ENCODE measurements at regions not wholly inside any gene's neighbourhood (a gene's known extent, or its start where the extent isn't known, plus 50 kb on each side); places are given as distances from the start of the nearest gene placed in this dataset.
"Not testable (repeated sequence)": the region's sequence is repeated elsewhere in the genome, so short reads cannot be mapped to it uniquely, and the experiment has no call there.

DNA sequence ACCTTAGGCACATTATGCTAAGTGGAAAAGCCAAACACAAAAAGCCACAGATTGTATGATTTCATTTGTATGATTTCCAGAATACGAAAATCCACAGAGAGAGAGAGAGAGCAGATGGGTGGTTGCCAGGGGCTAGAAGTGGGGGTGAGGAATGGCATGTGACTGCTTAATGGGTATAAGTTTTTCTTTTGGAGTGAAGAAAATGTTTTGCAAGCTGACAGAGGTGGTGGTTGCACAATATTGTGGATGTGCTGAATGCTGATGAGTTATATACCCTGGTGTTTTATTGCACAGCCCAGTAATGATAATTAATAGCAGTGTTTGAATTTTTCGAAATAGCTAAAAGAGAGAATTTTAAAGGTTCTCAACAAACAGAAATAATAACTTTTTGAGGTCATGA, 386.1 kb upstream of the HS3ST1 start (continued):
- TF ChIP-seq BCL11A (tag by site-specific recombination; IDR thresholded peaks at IDR 0.05; ENCODE audit: low read depth) (no peak), ZNF175 (tag by site-specific recombination; IDR thresholded peaks at IDR 0.05) (no peak), ZNF76 (tag by site-specific recombination; IDR thresholded peaks at IDR 0.05; ENCODE audit: borderline replicate concordance, low read depth) (no peak)
- TF ChIP-seq, protein P1, sequence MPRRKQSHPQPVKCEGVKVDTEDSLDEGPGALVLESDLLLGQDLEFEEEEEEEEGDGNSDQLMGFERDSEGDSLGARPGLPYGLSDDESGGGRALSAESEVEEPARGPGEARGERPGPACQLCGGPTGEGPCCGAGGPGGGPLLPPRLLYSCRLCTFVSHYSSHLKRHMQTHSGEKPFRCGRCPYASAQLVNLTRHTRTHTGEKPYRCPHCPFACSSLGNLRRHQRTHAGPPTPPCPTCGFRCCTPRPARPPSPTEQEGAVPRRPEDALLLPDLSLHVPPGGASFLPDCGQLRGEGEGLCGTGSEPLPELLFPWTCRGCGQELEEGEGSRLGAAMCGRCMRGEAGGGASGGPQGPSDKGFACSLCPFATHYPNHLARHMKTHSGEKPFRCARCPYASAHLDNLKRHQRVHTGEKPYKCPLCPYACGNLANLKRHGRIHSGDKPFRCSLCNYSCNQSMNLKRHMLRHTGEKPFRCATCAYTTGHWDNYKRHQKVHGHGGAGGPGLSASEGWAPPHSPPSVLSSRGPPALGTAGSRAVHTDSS (tag by site-specific recombination; IDR thresholded peaks at IDR 0.05): no peak

GRCh38 chr4:11813951-11814446, 385.3 kb upstream of the HS3ST1 start:
- Histone ChIP-seq H3K9me3 (ENCODE audit: control insufficient read depth, insufficient read depth, low read depth, low read length) (no peaks in the 10 kb centered on the region), H3K4me3 (ENCODE audit: low read depth, low read length) (no peak overlapping the region), H3K27ac (ENCODE audit: extremely low read depth, low read depth, low read length) (no peak overlapping the region), H3K4me1 (ENCODE audit: control insufficient read depth, insufficient read depth, low read length) (no peaks in the 10 kb centered on the region), H3K36me3 (ENCODE audit: control insufficient read depth in 2 of 2, insufficient read depth in 1 of 2, low read length in 2 of 2) (no peaks in the 10 kb centered on the region)
- CTCF ChIA-PET: no interaction called here
- POLR2A ChIA-PET: no interaction called here
- TF ChIP-seq ZNF133 (tag by site-specific recombination; IDR thresholded peaks at IDR 0.05) (no peak), ZNF626 (tag by site-specific recombination; IDR thresholded peaks at IDR 0.05) (no peak), PBX3 (CRISPR knock-in tag; IDR thresholded peaks at IDR 0.05) (no peak), ZNF645 (tag by site-specific recombination; IDR thresholded peaks at IDR 0.05) (no peak), ZNF707 (tag by site-specific recombination; IDR thresholded peaks at IDR 0.05) (no peak), ZNF600 (tag by site-specific recombination; IDR thresholded peaks at IDR 0.05) (no peak), OVOL3 (tag by site-specific recombination; IDR thresholded peaks at IDR 0.05) (no peak), ZNF571 (tag by site-specific recombination; IDR thresholded peaks at IDR 0.05) (no peak), ZNF514 (tag by site-specific recombination; IDR thresholded peaks at IDR 0.05) (no peak)
- TF ChIP-seq, protein P2, sequence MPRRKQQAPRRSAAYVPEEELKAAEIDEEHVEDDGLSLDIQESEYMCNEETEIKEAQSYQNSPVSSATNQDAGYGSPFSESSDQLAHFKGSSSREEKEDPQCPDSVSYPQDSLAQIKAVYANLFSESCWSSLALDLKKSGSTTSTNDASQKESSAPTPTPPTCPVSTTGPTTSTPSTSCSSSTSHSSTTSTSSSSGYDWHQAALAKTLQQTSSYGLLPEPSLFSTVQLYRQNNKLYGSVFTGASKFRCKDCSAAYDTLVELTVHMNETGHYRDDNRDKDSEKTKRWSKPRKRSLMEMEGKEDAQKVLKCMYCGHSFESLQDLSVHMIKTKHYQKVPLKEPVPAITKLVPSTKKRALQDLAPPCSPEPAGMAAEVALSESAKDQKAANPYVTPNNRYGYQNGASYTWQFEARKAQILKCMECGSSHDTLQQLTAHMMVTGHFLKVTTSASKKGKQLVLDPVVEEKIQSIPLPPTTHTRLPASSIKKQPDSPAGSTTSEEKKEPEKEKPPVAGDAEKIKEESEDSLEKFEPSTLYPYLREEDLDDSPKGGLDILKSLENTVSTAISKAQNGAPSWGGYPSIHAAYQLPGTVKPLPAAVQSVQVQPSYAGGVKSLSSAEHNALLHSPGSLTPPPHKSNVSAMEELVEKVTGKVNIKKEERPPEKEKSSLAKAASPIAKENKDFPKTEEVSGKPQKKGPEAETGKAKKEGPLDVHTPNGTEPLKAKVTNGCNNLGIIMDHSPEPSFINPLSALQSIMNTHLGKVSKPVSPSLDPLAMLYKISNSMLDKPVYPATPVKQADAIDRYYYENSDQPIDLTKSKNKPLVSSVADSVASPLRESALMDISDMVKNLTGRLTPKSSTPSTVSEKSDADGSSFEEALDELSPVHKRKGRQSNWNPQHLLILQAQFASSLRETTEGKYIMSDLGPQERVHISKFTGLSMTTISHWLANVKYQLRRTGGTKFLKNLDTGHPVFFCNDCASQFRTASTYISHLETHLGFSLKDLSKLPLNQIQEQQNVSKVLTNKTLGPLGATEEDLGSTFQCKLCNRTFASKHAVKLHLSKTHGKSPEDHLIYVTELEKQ (tag by site-specific recombination; IDR thresholded peaks at IDR 0.05; ENCODE audit: borderline replicate concordance): no peak
- TF ChIP-seq, protein P3, sequence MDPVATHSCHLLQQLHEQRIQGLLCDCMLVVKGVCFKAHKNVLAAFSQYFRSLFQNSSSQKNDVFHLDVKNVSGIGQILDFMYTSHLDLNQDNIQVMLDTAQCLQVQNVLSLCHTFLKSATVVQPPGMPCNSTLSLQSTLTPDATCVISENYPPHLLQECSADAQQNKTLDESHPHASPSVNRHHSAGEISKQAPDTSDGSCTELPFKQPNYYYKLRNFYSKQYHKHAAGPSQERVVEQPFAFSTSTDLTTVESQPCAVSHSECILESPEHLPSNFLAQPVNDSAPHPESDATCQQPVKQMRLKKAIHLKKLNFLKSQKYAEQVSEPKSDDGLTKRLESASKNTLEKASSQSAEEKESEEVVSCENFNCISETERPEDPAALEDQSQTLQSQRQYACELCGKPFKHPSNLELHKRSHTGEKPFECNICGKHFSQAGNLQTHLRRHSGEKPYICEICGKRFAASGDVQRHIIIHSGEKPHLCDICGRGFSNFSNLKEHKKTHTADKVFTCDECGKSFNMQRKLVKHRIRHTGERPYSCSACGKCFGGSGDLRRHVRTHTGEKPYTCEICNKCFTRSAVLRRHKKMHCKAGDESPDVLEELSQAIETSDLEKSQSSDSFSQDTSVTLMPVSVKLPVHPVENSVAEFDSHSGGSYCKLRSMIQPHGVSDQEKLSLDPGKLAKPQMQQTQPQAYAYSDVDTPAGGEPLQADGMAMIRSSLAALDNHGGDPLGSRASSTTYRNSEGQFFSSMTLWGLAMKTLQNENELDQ (tag by site-specific recombination; IDR thresholded peaks at IDR 0.05; ENCODE audit: low read depth): no peak
- TF ChIP-seq, protein P4, sequence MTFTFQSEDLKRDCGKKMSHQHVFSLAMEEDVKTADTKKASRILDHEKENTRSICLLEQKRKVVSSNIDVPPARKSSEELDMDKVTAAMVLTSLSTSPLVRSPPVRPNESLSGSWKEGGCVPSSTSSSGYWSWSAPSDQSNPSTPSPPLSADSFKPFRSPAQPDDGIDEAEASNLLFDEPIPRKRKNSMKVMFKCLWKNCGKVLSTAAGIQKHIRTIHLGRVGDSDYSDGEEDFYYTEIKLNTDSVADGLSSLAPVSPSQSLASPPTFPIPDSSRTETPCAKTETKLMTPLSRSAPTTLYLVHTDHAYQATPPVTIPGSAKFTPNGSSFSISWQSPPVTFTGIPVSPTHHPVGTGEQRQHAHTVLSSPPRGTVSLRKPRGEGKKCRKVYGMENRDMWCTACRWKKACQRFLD (tag by site-specific recombination; IDR thresholded peaks at IDR 0.05): no peak
- TF ChIP-seq, protein P5, sequence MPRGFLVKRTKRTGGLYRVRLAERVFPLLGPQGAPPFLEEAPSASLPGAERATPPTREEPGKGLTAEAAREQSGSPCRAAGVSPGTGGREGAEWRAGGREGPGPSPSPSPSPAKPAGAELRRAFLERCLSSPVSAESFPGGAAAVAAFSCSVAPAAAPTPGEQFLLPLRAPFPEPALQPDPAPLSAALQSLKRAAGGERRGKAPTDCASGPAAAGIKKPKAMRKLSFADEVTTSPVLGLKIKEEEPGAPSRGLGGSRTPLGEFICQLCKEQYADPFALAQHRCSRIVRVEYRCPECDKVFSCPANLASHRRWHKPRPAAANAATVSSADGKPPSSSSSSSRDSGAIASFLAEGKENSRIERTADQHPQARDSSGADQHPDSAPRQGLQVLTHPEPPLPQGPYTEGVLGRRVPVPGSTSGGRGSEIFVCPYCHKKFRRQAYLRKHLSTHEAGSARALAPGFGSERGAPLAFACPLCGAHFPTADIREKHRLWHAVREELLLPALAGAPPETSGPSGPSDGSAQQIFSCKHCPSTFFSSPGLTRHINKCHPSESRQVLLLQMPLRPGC (tag by site-specific recombination; IDR thresholded peaks at IDR 0.05): no peak
- TF ChIP-seq, protein P6, sequence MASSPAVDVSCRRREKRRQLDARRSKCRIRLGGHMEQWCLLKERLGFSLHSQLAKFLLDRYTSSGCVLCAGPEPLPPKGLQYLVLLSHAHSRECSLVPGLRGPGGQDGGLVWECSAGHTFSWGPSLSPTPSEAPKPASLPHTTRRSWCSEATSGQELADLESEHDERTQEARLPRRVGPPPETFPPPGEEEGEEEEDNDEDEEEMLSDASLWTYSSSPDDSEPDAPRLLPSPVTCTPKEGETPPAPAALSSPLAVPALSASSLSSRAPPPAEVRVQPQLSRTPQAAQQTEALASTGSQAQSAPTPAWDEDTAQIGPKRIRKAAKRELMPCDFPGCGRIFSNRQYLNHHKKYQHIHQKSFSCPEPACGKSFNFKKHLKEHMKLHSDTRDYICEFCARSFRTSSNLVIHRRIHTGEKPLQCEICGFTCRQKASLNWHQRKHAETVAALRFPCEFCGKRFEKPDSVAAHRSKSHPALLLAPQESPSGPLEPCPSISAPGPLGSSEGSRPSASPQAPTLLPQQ (tag by site-specific recombination; IDR thresholded peaks at IDR 0.05): no peak

DNA sequence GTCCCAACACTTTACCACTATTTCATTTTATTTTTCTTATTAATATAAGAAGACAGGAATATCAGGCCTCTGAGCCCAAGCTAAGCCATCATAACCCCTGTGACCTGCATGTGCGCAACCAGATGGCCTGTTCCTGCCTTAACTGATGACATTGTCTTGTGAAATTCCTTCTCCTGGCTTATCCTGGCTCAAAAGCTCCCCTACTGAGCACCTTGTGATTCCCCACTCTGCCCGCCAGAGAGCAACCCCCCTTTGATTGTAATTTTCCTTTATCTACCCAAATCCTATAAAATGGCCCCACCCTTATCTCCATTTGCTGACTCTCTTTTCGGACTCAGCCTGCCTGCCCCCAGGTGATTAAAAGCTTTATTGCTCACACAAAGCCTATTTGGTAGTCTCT, 382.8 kb upstream of the HS3ST1 start:
- H3K27ac ChIP-seq (ENCODE audit: extremely low read depth, low read depth, low read length); H3K4me3 ChIP-seq (ENCODE audit: low read depth, low read length); POLR2A ChIA-PET; CTCF ChIA-PET; H3K9me3 ChIP-seq (ENCODE audit: control insufficient read depth, insufficient read depth, low read depth, low read length); H3K4me1 ChIP-seq (ENCODE audit: control insufficient read depth, insufficient read depth, low read length); H3K36me3 ChIP-seq (ENCODE audit: control insufficient read depth in 2 of 2, insufficient read depth in 1 of 2, low read length in 2 of 2): not testable (repeated sequence)
